ENCODE measurements at regions not wholly inside any gene's neighbourhood (a gene's known extent, or its start where the extent isn't known, plus 50 kb on each side); places are given as distances from the start of the nearest gene placed in this dataset.

GRCh38 chr9:12930906-12931305 lies 156.1 kb downstream of the LURAP1L start:
- H3K4me1 ChIP-seq, result no peaks in the 10 kb centered on the region
- H3K9me3 ChIP-seq, result no peaks in the 10 kb centered on the region
- no peak overlapping the region for H3K27ac ChIP-seq
- DNase-seq (ENCODE audit: low spot score in 2 of 2), result no peak
- no peak overlapping the region for H3K4me3 ChIP-seq
- TF ChIP-seq EP300 (IDR thresholded peaks at IDR 0.05), result no peak
- no peak for TF ChIP-seq POLR2A (IDR thresholded peaks at IDR 0.05)
- TF ChIP-seq POLR2AphosphoS5 (IDR thresholded peaks at IDR 0.05), result no peak
- TF ChIP-seq CTCF (IDR thresholded peaks at IDR 0.05), result no peak
- WGBS, result 78% methylated on average over 4 of the region's 4 CpGs
- no peaks in the 10 kb centered on the region for H3K27me3 ChIP-seq
- H3K36me3 ChIP-seq, result no peaks in the 10 kb centered on the region

- 44% methylated on average over 2 of the region's 2 CpGs for WGBS
- H3K27me3 ChIP-seq, result no peaks in the 10 kb centered on the region
- no peaks in the 10 kb centered on the region for H3K4me1 ChIP-seq
- H3K9me3 ChIP-seq, result no peaks in the 10 kb centered on the region
- H3K27ac ChIP-seq, result no peak overlapping the region
- no peak for DNase-seq (ENCODE audit: low spot score in 2 of 2)
- no peaks in the 10 kb centered on the region for H3K36me3 ChIP-seq
- no peak overlapping the region for H3K4me3 ChIP-seq
- no peak for TF ChIP-seq POLR2AphosphoS5 (IDR thresholded peaks at IDR 0.05)
- TF ChIP-seq POLR2A (IDR thresholded peaks at IDR 0.05), result no peak
- TF ChIP-seq EP300 (IDR thresholded peaks at IDR 0.05), result no peak
- TF ChIP-seq CTCF (IDR thresholded peaks at IDR 0.05), result no peak
Observed at GRCh38 chr9:12933957-12934356, 159.1 kb downstream of the LURAP1L start.

GRCh38 chr9:12934545-12935272 lies 159.9 kb downstream of the LURAP1L start:
- no peak overlapping the region for H3K4me3 ChIP-seq
- H3K4me1 ChIP-seq, result no peaks in the 10 kb centered on the region
- no peaks in the 10 kb centered on the region for H3K36me3 ChIP-seq
- H3K9me3 ChIP-seq, result no peaks in the 10 kb centered on the region
- WGBS, result 58% methylated on average over 6 of the region's 6 CpGs
- no peak for TF ChIP-seq POLR2A (IDR thresholded peaks at IDR 0.05)
- TF ChIP-seq CTCF (IDR thresholded peaks at IDR 0.05), result no peak
- no peak for TF ChIP-seq EP300 (IDR thresholded peaks at IDR 0.05)
- no peak for TF ChIP-seq POLR2AphosphoS5 (IDR thresholded peaks at IDR 0.05)
- no peak overlapping the region for H3K27ac ChIP-seq
- DNase-seq (ENCODE audit: low spot score in 2 of 2), result no peak
- H3K27me3 ChIP-seq, result no peaks in the 10 kb centered on the region

- Histone ChIP-seq H3K27ac (no peak overlapping the region), H3K9me3 (no peaks in the 10 kb centered on the region), H3K4me1 (no peaks in the 10 kb centered on the region), H3K4me3 (no peak overlapping the region), H3K36me3 (no peaks in the 10 kb centered on the region), H3K27me3 (no peaks in the 10 kb centered on the region)
- WGBS, result 85% methylated on average over 2 of the region's 2 CpGs
- no peak for TF ChIP-seq POLR2AphosphoS5 (IDR thresholded peaks at IDR 0.05)
- no peak for TF ChIP-seq CTCF (IDR thresholded peaks at IDR 0.05)
- TF ChIP-seq EP300 (IDR thresholded peaks at IDR 0.05), result no peak
- no peak for TF ChIP-seq POLR2A (IDR thresholded peaks at IDR 0.05)
- no peak for DNase-seq (ENCODE audit: low spot score in 2 of 2)
Observed at GRCh38 chr9:12935714-12936113, 160.9 kb downstream of the LURAP1L start.

GRCh38 chr9:12954441-12954840 lies 179.6 kb downstream of the LURAP1L start:
- no peaks in the 10 kb centered on the region for H3K27me3 ChIP-seq
- 92% methylated on average over 4 of the region's 4 CpGs for WGBS
- no peak overlapping the region for H3K27ac ChIP-seq
- H3K9me3 ChIP-seq, result no peaks in the 10 kb centered on the region
- no peaks in the 10 kb centered on the region for H3K36me3 ChIP-seq
- no peaks in the 10 kb centered on the region for H3K4me1 ChIP-seq
- no peak for DNase-seq (ENCODE audit: low spot score in 2 of 2)
- TF ChIP-seq CTCF (IDR thresholded peaks at IDR 0.05), result no peak
- TF ChIP-seq EP300 (IDR thresholded peaks at IDR 0.05), result no peak
- no peak for TF ChIP-seq POLR2AphosphoS5 (IDR thresholded peaks at IDR 0.05)
- TF ChIP-seq POLR2A (IDR thresholded peaks at IDR 0.05), result no peak
- no peak overlapping the region for H3K4me3 ChIP-seq
